ENCODE measurements at regions not wholly inside any gene's neighbourhood (a gene's known extent, or its start where the extent isn't known, plus 50 kb on each side); places are given as distances from the start of the nearest gene placed in this dataset.

DNA sequence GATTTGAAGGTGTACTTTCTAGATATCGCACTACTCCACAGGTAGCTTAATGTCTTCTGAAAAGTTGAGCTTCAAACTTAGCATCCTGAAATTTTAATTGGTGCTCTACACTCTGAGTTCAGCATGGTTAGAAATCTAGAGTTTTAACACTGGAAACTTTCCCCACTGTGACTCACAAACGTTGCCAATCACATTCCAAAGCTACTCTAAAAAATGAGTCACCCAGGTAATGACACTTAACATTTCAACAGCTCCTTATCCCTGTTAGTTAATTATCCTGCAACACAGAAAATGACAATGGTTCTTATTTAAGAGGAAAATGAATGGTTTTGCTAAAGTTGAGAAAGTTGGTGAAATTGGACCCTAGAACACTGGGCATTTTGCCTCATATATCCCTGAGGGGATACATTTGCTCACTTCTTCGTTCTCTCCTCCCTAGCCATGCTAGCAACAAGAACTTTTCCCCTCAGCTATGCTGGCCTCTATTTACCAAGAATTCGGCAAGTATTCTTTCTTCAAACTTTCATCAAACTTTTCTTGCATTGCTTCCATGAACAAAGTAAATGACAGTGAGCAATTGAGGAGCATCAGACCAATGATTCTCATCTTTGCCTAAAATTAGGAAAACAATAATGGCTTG is 1024.1 kb upstream of the KLHL29 start:
- H3K27me3 ChIP-seq (ENCODE audit: control insufficient read depth, insufficient read depth, low read length): no peaks in the 10 kb centered on the region
- no peak overlapping the region for H3K56ac ChIP-seq (ENCODE audit: extremely low read depth, insufficient read depth, low read length)
- no peak for ATAC-seq (ENCODE audit: low read depth)
- ChIA-PET CTCF (no interaction called here), POLR2A (ENCODE audit: unreplicated experiment) (no interaction called here)
- H2AFZ ChIP-seq (replicated peaks; ENCODE audit: low read length, poor library complexity): no peak overlapping the region
- no peaks in the 10 kb centered on the region for H3K79me1 ChIP-seq (ENCODE audit: low read depth in 1 of 2, low read length in 2 of 2)
- no peak overlapping the region for H3K4ac ChIP-seq (ENCODE audit: low read depth, low read length)
- TF ChIP-seq MXI1 (IDR thresholded peaks at IDR 0.05; ENCODE audit: borderline replicate concordance, low read depth, low read length): no peak
- no peak for TF ChIP-seq CHD1 (IDR thresholded peaks at IDR 0.05; ENCODE audit: low read depth, low read length)
- TF ChIP-seq, protein P1, sequence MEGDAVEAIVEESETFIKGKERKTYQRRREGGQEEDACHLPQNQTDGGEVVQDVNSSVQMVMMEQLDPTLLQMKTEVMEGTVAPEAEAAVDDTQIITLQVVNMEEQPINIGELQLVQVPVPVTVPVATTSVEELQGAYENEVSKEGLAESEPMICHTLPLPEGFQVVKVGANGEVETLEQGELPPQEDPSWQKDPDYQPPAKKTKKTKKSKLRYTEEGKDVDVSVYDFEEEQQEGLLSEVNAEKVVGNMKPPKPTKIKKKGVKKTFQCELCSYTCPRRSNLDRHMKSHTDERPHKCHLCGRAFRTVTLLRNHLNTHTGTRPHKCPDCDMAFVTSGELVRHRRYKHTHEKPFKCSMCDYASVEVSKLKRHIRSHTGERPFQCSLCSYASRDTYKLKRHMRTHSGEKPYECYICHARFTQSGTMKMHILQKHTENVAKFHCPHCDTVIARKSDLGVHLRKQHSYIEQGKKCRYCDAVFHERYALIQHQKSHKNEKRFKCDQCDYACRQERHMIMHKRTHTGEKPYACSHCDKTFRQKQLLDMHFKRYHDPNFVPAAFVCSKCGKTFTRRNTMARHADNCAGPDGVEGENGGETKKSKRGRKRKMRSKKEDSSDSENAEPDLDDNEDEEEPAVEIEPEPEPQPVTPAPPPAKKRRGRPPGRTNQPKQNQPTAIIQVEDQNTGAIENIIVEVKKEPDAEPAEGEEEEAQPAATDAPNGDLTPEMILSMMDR (conservative IDR thresholded peaks at IDR 0.05; ENCODE audit: low read depth, low read length): no peak
- TF ChIP-seq RFX5 (IDR thresholded peaks at IDR 0.05; ENCODE audit: low read depth, low read length): no peak
- TF ChIP-seq BHLHE40 (IDR thresholded peaks at IDR 0.05; ENCODE audit: low read depth, low read length): no peak
- TF ChIP-seq, protein P2, sequence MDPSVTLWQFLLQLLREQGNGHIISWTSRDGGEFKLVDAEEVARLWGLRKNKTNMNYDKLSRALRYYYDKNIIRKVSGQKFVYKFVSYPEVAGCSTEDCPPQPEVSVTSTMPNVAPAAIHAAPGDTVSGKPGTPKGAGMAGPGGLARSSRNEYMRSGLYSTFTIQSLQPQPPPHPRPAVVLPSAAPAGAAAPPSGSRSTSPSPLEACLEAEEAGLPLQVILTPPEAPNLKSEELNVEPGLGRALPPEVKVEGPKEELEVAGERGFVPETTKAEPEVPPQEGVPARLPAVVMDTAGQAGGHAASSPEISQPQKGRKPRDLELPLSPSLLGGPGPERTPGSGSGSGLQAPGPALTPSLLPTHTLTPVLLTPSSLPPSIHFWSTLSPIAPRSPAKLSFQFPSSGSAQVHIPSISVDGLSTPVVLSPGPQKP (IDR thresholded peaks at IDR 0.05; ENCODE audit: borderline replicate concordance, low read depth, low read length): no peak
- TF ChIP-seq RAD21 (IDR thresholded peaks at IDR 0.05; ENCODE audit: low read length): no peak
- TF ChIP-seq SMC3 (IDR thresholded peaks at IDR 0.05; ENCODE audit: low read depth, low read length): no peak
- no peak for TF ChIP-seq MAZ (IDR thresholded peaks at IDR 0.05; ENCODE audit: borderline replicate concordance, low read depth, low read length)
- no peak for TF ChIP-seq POLR2A (IDR thresholded peaks at IDR 0.05; ENCODE audit: low read depth, low read length)
- TF ChIP-seq CEBPB (IDR thresholded peaks at IDR 0.05; ENCODE audit: low read depth, low read length): no peak
- H3K14ac ChIP-seq (replicated peaks; ENCODE audit: low read depth, low read length): no peak overlapping the region
- intact Hi-C loops (cut with micrococcal nuclease) (loop anchor here (5.0 kb wide), 1 partner anchor 1006 kb away; no protein-coding TSS in a partner anchor), dilution Hi-C loops (cut with HindIII; ENCODE audit: low sequenced_read_pairs, unreplicated experiment) (no loop called here), in situ Hi-C loops (cut with MboI; ENCODE audit: low sequenced_read_pairs) (no loop called here)
- no peaks in the 10 kb centered on the region for H3K4me1 ChIP-seq (ENCODE audit: control insufficient read depth, insufficient read depth, low read length)
- H2AK5ac ChIP-seq (ENCODE audit: low read depth, low read length): no peak overlapping the region
- no peak overlapping the region for H4K8ac ChIP-seq (ENCODE audit: low read depth in 2 of 2, low read length in 2 of 2)
- H4K5ac ChIP-seq (ENCODE audit: low read depth, low read length): no peak overlapping the region
- BruUV-seq (replicated peaks): no TSS peak
- no peaks in the 10 kb centered on the region for H3K9me1 ChIP-seq (ENCODE audit: insufficient read depth, low read length)
- H3K18ac ChIP-seq (ENCODE audit: low read depth, low read length): no peak overlapping the region
- no peak overlapping the region for H2AK9ac ChIP-seq (replicated peaks; ENCODE audit: low read depth, low read length, poor library complexity)
- H3K27ac ChIP-seq (ENCODE audit: insufficient read depth, low read length): no peak overlapping the region
- H3K4me2 ChIP-seq (ENCODE audit: low read depth, low read length): no peak overlapping the region
- H4K91ac ChIP-seq (ENCODE audit: insufficient read depth, low read depth, low read length): no peak overlapping the region
- H2BK5ac ChIP-seq (ENCODE audit: low read depth, low read length, poor library complexity, severe bottlenecking): no peak overlapping the region
- no peak overlapping the region for H3K9ac ChIP-seq (ENCODE audit: low read depth, low read length)
- H4K20me1 ChIP-seq (ENCODE audit: insufficient read depth, low read length): no peaks in the 10 kb centered on the region
- H3K36me3 ChIP-seq (ENCODE audit: control insufficient read depth, insufficient read depth, low read length): no peaks in the 10 kb centered on the region
- H2BK15ac ChIP-seq (ENCODE audit: low read depth, low read length): no peak overlapping the region
- H2BK120ac ChIP-seq (ENCODE audit: low read depth, low read length): no peak overlapping the region
- no peak for DNase-seq
- H3K4me3 ChIP-seq (ENCODE audit: insufficient read depth, low read depth, low read length): no peak overlapping the region
- no peak overlapping the region for H3K23ac ChIP-seq (ENCODE audit: low read depth, low read length)
- no peak overlapping the region for H2BK20ac ChIP-seq (ENCODE audit: low read depth, low read length)
- H3K9me3 ChIP-seq (ENCODE audit: control insufficient read depth, insufficient read depth, low read length): no peaks in the 10 kb centered on the region; the same call in 1 of the 2 replicates
- no CpG with 5 or more reads among the region's 4 CpGs for WGBS, 2 experiments (ENCODE audit: extremely low coverage in 2 of 2, insufficient read length in 1 of 2)

All from IMR-90 (cell line).